ENCODE measurements at regions not wholly inside any gene's neighbourhood (a gene's known extent, or its start where the extent isn't known, plus 50 kb on each side); places are given as distances from the start of the nearest gene placed in this dataset.

GRCh38 chr17:52515927-52516326, 357.4 kb upstream of the CA10 start:
- no peak overlapping the region for H3K27ac Mint-ChIP-seq (ENCODE audit: unreplicated experiment)
- no peaks in the 10 kb centered on the region for H3K27me3 Mint-ChIP-seq (ENCODE audit: low read depth)
- no peak for TF ChIP-seq CTCF (IDR thresholded peaks at IDR 0.05)
- H3K4me3 Mint-ChIP-seq (ENCODE audit: unreplicated experiment): no peak overlapping the region
- no peak for DNase-seq (ENCODE audit: low spot score)
- H3K4me1 Mint-ChIP-seq (ENCODE audit: low read depth): no peaks in the 10 kb centered on the region
- H3K36me3 Mint-ChIP-seq (ENCODE audit: low read depth): no peaks in the 10 kb centered on the region
- peaks cover 14% of the 10 kb centered on the region for H3K9me3 Mint-ChIP-seq (ENCODE audit: low read depth)

- Mint-ChIP-seq H3K36me3 (ENCODE audit: low read depth) (no peaks in the 10 kb centered on the region), H3K4me3 (ENCODE audit: unreplicated experiment) (no peak overlapping the region), H3K9me3 (ENCODE audit: low read depth) (peaks cover 9% of the 10 kb centered on the region), H3K27me3 (ENCODE audit: low read depth) (no peaks in the 10 kb centered on the region), H3K4me1 (ENCODE audit: low read depth) (no peaks in the 10 kb centered on the region), H3K27ac (ENCODE audit: unreplicated experiment) (no peak overlapping the region)
- no peak for DNase-seq (ENCODE audit: low spot score)
- TF ChIP-seq CTCF (IDR thresholded peaks at IDR 0.05): no peak
These were observed 347.1 kb upstream of the CA10 start for GRCh38 chr17:52505601-52506000.

GRCh38 chr17:52504081-52504480, 345.6 kb upstream of the CA10 start:
- H3K4me1 Mint-ChIP-seq (ENCODE audit: low read depth): no peaks in the 10 kb centered on the region
- no peaks in the 10 kb centered on the region for H3K27me3 Mint-ChIP-seq (ENCODE audit: low read depth)
- DNase-seq (ENCODE audit: low spot score): no peak
- H3K27ac Mint-ChIP-seq (ENCODE audit: unreplicated experiment): no peak overlapping the region
- no peaks in the 10 kb centered on the region for H3K36me3 Mint-ChIP-seq (ENCODE audit: low read depth)
- no peak overlapping the region for H3K4me3 Mint-ChIP-seq (ENCODE audit: unreplicated experiment)
- no peak for TF ChIP-seq CTCF (IDR thresholded peaks at IDR 0.05)
- peaks cover 6% of the 10 kb centered on the region for H3K9me3 Mint-ChIP-seq (ENCODE audit: low read depth)

- H3K4me3 Mint-ChIP-seq (ENCODE audit: unreplicated experiment): no peak overlapping the region
- TF ChIP-seq CTCF (IDR thresholded peaks at IDR 0.05): no peak
- H3K4me1 Mint-ChIP-seq (ENCODE audit: low read depth): no peaks in the 10 kb centered on the region
- H3K27me3 Mint-ChIP-seq (ENCODE audit: low read depth): no peaks in the 10 kb centered on the region
- peaks cover 11% of the 10 kb centered on the region for H3K9me3 Mint-ChIP-seq (ENCODE audit: low read depth)
- no peaks in the 10 kb centered on the region for H3K36me3 Mint-ChIP-seq (ENCODE audit: low read depth)
- no peak for DNase-seq (ENCODE audit: low spot score)
- no peak overlapping the region for H3K27ac Mint-ChIP-seq (ENCODE audit: unreplicated experiment)
These were observed 337.1 kb upstream of the CA10 start for GRCh38 chr17:52495646-52496045.

- Mint-ChIP-seq H3K4me1 (ENCODE audit: low read depth) (no peaks in the 10 kb centered on the region), H3K36me3 (ENCODE audit: low read depth) (no peaks in the 10 kb centered on the region), H3K9me3 (ENCODE audit: low read depth) (peaks cover 2% of the 10 kb centered on the region), H3K27me3 (ENCODE audit: low read depth) (no peaks in the 10 kb centered on the region), H3K27ac (ENCODE audit: unreplicated experiment) (no peak overlapping the region), H3K4me3 (ENCODE audit: unreplicated experiment) (no peak overlapping the region)
- no peak for DNase-seq (ENCODE audit: low spot score)
- TF ChIP-seq CTCF (IDR thresholded peaks at IDR 0.05): no peak
These were observed 323.8 kb upstream of the CA10 start for GRCh38 chr17:52482271-52482670.

Data from chondrocyte (in vitro differentiated cells).